ENCODE measurements at regions not wholly inside any gene's neighbourhood (a gene's known extent, or its start where the extent isn't known, plus 50 kb on each side); places are given as distances from the start of the nearest gene placed in this dataset.

DNA sequence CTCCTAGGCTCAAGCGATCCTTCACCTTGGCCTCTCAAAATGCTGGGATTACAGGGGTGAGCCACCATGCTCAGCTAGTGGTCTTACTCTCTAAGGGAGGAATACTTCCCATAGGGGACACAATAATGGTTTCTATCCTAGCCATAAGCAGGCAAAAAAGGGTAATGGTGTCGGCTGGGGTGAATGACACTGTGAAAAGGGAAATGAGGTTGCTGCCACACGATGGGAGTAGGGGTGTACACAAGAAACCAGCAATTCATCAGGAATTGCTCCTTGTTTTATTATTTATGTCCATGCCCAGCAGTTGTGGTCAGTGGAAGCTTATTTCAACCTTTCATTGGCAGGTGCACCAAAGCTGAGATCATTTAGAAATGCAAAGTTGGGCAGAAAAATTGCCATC is 70.3 kb upstream of the ZFR start:
- WGBS, 2 donors, result 56 to 65% methylated on average over 3 of the region's 3 CpGs
- TF ChIP-seq POLR2A (IDR thresholded peaks at IDR 0.05), result no peak
- TF ChIP-seq, protein P1, sequence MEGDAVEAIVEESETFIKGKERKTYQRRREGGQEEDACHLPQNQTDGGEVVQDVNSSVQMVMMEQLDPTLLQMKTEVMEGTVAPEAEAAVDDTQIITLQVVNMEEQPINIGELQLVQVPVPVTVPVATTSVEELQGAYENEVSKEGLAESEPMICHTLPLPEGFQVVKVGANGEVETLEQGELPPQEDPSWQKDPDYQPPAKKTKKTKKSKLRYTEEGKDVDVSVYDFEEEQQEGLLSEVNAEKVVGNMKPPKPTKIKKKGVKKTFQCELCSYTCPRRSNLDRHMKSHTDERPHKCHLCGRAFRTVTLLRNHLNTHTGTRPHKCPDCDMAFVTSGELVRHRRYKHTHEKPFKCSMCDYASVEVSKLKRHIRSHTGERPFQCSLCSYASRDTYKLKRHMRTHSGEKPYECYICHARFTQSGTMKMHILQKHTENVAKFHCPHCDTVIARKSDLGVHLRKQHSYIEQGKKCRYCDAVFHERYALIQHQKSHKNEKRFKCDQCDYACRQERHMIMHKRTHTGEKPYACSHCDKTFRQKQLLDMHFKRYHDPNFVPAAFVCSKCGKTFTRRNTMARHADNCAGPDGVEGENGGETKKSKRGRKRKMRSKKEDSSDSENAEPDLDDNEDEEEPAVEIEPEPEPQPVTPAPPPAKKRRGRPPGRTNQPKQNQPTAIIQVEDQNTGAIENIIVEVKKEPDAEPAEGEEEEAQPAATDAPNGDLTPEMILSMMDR (IDR thresholded peaks at IDR 0.05), result no peak
- Histone ChIP-seq H3K4me3 (no peak overlapping the region), H3K36me3 (no peaks in the 10 kb centered on the region), H3K27ac (no peak overlapping the region), H3K9me3 (no peaks in the 10 kb centered on the region), H3K27me3 (no peaks in the 10 kb centered on the region), H3K4me1 (no peaks in the 10 kb centered on the region)
- DNase-seq, result no peak
- intact Hi-C loops (cut with DNase I), result no loop called here

DNA sequence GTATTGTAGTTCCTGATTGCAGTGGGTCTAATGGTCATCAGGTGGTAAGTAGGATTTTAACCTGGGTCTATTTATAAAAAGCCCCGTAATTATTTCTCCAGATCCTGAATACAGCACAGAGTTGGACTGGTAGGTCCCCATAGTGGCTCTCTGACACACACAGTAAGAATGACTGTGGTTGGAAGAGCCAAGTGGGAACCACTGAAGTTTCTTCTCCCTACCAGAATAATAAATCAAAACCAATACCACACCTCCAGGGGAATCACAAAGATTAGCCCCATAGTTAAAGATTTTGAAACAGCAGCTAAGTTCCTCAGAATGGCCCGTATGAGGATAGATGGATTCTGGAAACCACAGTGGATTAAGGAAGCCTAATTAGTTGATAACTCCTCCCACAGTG is 68.4 kb upstream of the ZFR start:
- Histone ChIP-seq H3K27me3 (no peaks in the 10 kb centered on the region), H3K27ac (no peak overlapping the region), H3K4me1 (peaks cover 3% of the 10 kb centered on the region in 3 donors), H3K36me3 (no peaks in the 10 kb centered on the region), H3K4me3 (no peak overlapping the region), H3K9me3 (no peaks in the 10 kb centered on the region)
- no peak for TF ChIP-seq POLR2A (IDR thresholded peaks at IDR 0.05)
- TF ChIP-seq, protein P1 (IDR thresholded peaks at IDR 0.05), result no peak
- intact Hi-C loops (cut with DNase I), result no loop called here
- DNase-seq, result no peak
- 51 to 60% methylated on average over 2 of the region's 2 CpGs for WGBS, 2 donors

DNA sequence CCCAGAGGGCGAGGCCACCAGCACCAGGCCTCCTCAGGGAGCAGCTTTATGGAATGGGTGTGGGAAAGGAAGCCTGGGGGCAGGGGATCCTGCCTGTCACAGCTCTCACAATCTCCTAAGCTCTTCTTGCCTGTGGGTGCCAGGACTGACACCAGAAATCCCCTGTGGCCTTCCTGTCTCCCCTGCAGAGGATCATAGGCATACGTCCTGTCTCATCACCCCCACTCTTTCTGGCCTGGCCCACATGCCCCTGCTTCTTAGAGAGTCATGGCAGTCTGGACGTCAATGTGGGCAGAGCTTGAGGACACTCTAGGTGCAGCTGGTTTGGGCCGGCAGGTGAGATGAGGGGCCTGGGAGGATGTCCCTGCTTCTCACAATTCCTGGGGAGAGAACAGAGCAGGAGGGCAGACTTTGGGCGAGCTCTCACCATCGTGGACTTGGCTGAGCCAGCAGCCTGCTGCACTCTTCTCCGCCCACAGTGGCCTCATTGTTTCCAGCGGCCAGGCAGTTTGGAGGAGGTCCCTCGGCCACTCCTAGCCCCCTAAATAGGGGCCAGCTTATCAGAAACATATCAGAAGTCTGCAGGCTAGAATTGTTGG is 67.3 kb upstream of the ZFR start:
- no peak overlapping the region for H3K27ac ChIP-seq
- 56 to 70% methylated on average over 3 to 6 of the region's 9 CpGs for WGBS, 2 donors

DNA sequence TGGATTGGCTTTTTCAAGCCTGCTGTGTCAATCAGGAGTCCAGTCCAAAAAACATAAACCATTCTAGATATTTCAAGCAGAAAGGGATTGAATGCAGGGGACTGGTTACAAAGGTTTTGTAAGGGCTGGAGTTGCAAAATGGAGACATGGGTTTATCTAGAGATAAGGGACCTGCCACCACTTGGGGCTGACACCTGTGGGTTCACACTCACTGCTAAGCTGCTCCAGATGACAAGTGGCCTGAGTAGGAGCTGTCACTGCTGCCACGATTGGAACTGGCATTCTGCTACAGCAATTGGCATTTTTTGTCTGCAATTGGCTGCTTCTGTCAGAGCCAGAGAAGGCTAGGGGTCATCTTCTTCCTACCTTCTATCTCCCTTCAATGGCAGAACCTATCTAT is 66.3 kb upstream of the ZFR start:
- no peak for TF ChIP-seq POLR2A (IDR thresholded peaks at IDR 0.05)
- TF ChIP-seq, protein P1 (IDR thresholded peaks at IDR 0.05), result no peak
- no peak for DNase-seq
- intact Hi-C loops (cut with DNase I), result no loop called here
- peaks cover 0 to 1% (median 0%) of the 10 kb centered on the region in 4 donors for H3K27me3 ChIP-seq
- H3K27ac ChIP-seq, result no peak overlapping the region
- H3K4me1 ChIP-seq, result peaks cover 10 to 24% (median 17%) of the 10 kb centered on the region in 3 donors
- no peak overlapping the region for H3K4me3 ChIP-seq
- 11% methylated on average over 1 of the region's 1 CpG; no CpG with 5 or more reads in 1 of the 2 donors for WGBS, 2 donors
- H3K9me3 ChIP-seq, result no peaks in the 10 kb centered on the region
- H3K36me3 ChIP-seq, result no peaks in the 10 kb centered on the region

More for the DNA sequence above, 67.3 kb upstream of the ZFR start:
- no peak for DNase-seq
- H3K9me3 ChIP-seq, result no peaks in the 10 kb centered on the region
- TF ChIP-seq POLR2A (IDR thresholded peaks at IDR 0.05), result no peak
- TF ChIP-seq, protein P1 (IDR thresholded peaks at IDR 0.05), result no peak
- H3K36me3 ChIP-seq, result no peaks in the 10 kb centered on the region
- H3K27me3 ChIP-seq, result no peaks in the 10 kb centered on the region
- H3K4me1 ChIP-seq, result peaks cover 10 to 14% (median 10%) of the 10 kb centered on the region in 3 donors
- H3K4me3 ChIP-seq, result no peak overlapping the region
- intact Hi-C loops (cut with DNase I), result no loop called here

DNA sequence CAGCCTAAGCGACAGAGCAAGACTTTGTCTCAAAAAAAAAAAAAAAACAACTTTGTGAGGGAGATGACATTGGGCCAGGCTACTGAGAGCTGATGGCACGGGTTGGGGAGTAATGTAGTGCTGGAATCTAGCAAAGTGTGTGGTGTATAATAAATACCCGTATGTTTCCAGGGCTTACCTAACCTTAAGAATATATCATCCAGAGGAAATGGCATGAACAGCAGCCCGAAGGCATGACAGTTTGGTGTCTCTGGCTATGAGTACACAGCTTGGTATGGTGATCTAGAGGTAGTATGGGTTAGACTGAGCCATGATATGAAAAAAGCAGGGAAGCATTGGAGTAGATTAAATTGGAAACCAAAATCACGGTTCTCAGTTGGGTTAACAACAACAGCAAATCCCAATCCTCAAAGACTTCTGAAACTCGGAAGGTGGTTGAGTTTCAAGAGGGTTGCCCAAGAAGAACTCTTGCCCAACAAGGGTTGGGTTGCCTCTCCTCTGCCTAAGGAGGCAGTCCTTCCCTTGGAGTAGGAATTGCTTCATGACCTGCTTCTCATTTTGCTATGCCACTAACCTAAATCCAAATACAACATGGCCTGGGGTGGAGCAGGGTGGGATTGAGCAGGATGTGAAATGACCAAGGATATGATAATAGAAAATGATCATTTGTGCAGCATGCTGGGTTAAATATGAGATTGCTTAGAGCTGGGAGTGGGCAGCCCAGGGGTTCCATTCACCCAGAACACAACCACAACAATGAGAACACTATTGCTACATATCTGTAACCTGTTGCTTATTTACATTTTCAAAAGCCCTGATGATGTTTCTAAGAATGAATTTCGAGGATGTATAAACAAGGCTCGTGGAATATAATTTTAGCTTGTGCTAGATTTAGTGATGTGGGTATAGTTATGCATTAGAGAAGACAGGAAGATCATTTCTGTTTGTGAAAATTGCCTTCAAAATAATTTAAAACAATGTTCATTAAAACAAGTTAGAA is 64.6 kb upstream of the ZFR start:
- Histone ChIP-seq H3K27me3 (peaks cover 0 to 6% (median 0%) of the 10 kb centered on the region in 4 donors), H3K4me1 (peaks cover 15 to 42% (median 30%) of the 10 kb centered on the region in 3 donors), H3K27ac (no peak overlapping the region), H3K36me3 (no peaks in the 10 kb centered on the region), H3K4me3 (no peak overlapping the region), H3K9me3 (no peaks in the 10 kb centered on the region)
- WGBS, 2 donors, result 69 to 74% methylated on average over 8 of the region's 8 CpGs
- no peak for DNase-seq
- intact Hi-C loops (cut with DNase I), result no loop called here
- TF ChIP-seq POLR2A (IDR thresholded peaks at IDR 0.05), result no peak

Data from esophagus squamous epithelium (tissue), 5 donors.